IMR-90 (cell line): ENCODE measurements at regions not wholly inside any gene's neighbourhood (a gene's known extent, or its start where the extent isn't known, plus 50 kb on each side); places are given as distances from the start of the nearest gene placed in this dataset.

ENCODE experiments used
- ATAC-seq: fragments of 200-7000 bp; cut with Tn5 transposase; 2 replicates; pipeline ENCODE4 v1.9.1; 2020; ENCODE audit warnings: low read depth, mild to moderate bottlenecking, moderate library complexity
- BruUV-seq: library from RNA; stranded (reverse); fragments of 400-500 nt; replicated peaks from 2 replicates; lab custom pipeline; 2021; lab: Mats Ljungman, UMichigan
- CTCF ChIA-PET: fragments of 300-600 bp; formaldehyde crosslinking; extraction: SDS; loops from one replicate; lab custom pipeline; 2021; ENCODE audit warnings: antibody characterized with exemption; lab: Yijun Ruan, JAX
- POLR2A ChIA-PET: fragments of 300-600 bp; sonication (Branson Sonifier 250); formaldehyde crosslinking; loops from one replicate; lab custom pipeline; 2022; ENCODE audit warnings: antibody characterized with exemption; ENCODE audit not compliant: unreplicated experiment; lab: Charles Lee
- DNase-seq: peaks from one replicate; pipeline ENCODE4 v3.0.0; 2013
- H2AFZ ChIP-seq: replicated peaks from 2 replicates; pipeline ENCODE3; 2013; ENCODE audit warnings: low read length, mild to moderate bottlenecking; ENCODE audit not compliant: poor library complexity
- H2AK5ac ChIP-seq: 2 replicates; pipeline ENCODE4 v1.6.1; 2013; ENCODE audit warnings: low read depth, low read length, inconsistent platforms
- H2AK9ac ChIP-seq: replicated peaks from 2 replicates; pipeline ENCODE3; 2013; ENCODE audit warnings: mild to moderate bottlenecking, low read depth, low read length, moderate library complexity; ENCODE audit not compliant: poor library complexity
- H2BK120ac ChIP-seq: 2 replicates; pipeline ENCODE4 v1.6.1; 2013; ENCODE audit warnings: low read depth, low read length, inconsistent platforms
- H2BK15ac ChIP-seq: 3 replicates; pipeline ENCODE4 v1.6.1; 2013; ENCODE audit warnings: low read depth, low read length, inconsistent platforms
- H2BK20ac ChIP-seq: 2 replicates; pipeline ENCODE4 v1.6.1; 2013; ENCODE audit warnings: low read depth, mild to moderate bottlenecking, inconsistent platforms, low read length, moderate library complexity
- H2BK5ac ChIP-seq: 2 replicates; pipeline ENCODE4 v1.6.1; 2013; ENCODE audit warnings: mild to moderate bottlenecking, low read depth, low read length, inconsistent platforms; ENCODE audit not compliant: poor library complexity, severe bottlenecking
- H3K14ac ChIP-seq: replicated peaks from 2 replicates; pipeline ENCODE4 v1.6.1; 2013; ENCODE audit warnings: low read depth, low read length, inconsistent platforms
- H3K18ac ChIP-seq: 2 replicates; pipeline ENCODE4 v1.6.1; 2013; ENCODE audit warnings: low read depth, low read length, control low read depth
- H3K23ac ChIP-seq: 2 replicates; pipeline ENCODE4 v1.6.1; 2013; ENCODE audit warnings: low read depth, low read length, inconsistent platforms
- H3K27ac ChIP-seq: 2 replicates; pipeline ENCODE4 v1.5.1; 2013; ENCODE audit warnings: mild to moderate bottlenecking, control low read depth, low read length; ENCODE audit not compliant: insufficient read depth
- H3K27me3 ChIP-seq: 2 replicates; pipeline ENCODE4 v1.6.1; 2013; ENCODE audit warnings: low read length; ENCODE audit not compliant: control insufficient read depth, insufficient read depth
- H3K36me3 ChIP-seq: 2 replicates; pipeline ENCODE4 v1.6.1; 2013; ENCODE audit warnings: low read length, mixed read lengths; ENCODE audit not compliant: control insufficient read depth, insufficient read depth
- H3K4ac ChIP-seq: 2 replicates; pipeline ENCODE4 v1.6.1; 2013; ENCODE audit warnings: low read depth, low read length, inconsistent platforms
- H3K4me1 ChIP-seq: 2 replicates; pipeline ENCODE4 v1.6.1; 2013; ENCODE audit warnings: low read length, mixed read lengths; ENCODE audit not compliant: control insufficient read depth, insufficient read depth
- H3K4me2 ChIP-seq: 2 replicates; pipeline ENCODE4 v1.6.1; 2013; ENCODE audit warnings: low read depth, mild to moderate bottlenecking, control low read depth, low read length, moderate library complexity
- H3K4me3 ChIP-seq: 2 replicates; pipeline ENCODE4 v1.5.1; 2013; ENCODE audit warnings: low read depth, mild to moderate bottlenecking, control low read depth, low read length, moderate library complexity; ENCODE audit not compliant: insufficient read depth
- H3K56ac ChIP-seq: 2 replicates; pipeline ENCODE4 v1.6.1; 2013; ENCODE audit warnings: low read length, inconsistent platforms; ENCODE audit not compliant: insufficient read depth; ENCODE audit errors: extremely low read depth
- H3K79me1 ChIP-seq, 2 experiments: 2 replicates each; pipeline ENCODE4 v1.6.1; 2013; ENCODE audit warnings: low read length in 2 of 2, inconsistent platforms in 1 of 2, low read depth in 1 of 2
- H3K9ac ChIP-seq: 2 replicates; pipeline ENCODE4 v1.6.1; 2013; ENCODE audit warnings: low read depth, low read length, control low read depth
- H3K9me1 ChIP-seq: 2 replicates; pipeline ENCODE4 v1.6.1; 2013; ENCODE audit warnings: low read length, inconsistent platforms; ENCODE audit not compliant: insufficient read depth
- H3K9me3 ChIP-seq: 2 replicates; pipeline ENCODE4 v1.6.1; 2013; ENCODE audit warnings: low read length; ENCODE audit not compliant: control insufficient read depth, insufficient read depth
- H4K20me1 ChIP-seq: 2 replicates; pipeline ENCODE4 v1.6.1; 2013; ENCODE audit warnings: low read length, inconsistent platforms; ENCODE audit not compliant: insufficient read depth
- H4K5ac ChIP-seq: 2 replicates; pipeline ENCODE4 v1.6.1; 2013; ENCODE audit warnings: mild to moderate bottlenecking, low read depth, low read length, control low read depth
- H4K8ac ChIP-seq, 2 experiments: 2 replicates each; pipeline ENCODE4 v1.6.1; 2013; ENCODE audit warnings: low read depth in 2 of 2, low read length in 2 of 2, control low read depth in 1 of 2, inconsistent platforms in 1 of 2
- H4K91ac ChIP-seq: 2 replicates; pipeline ENCODE4 v1.6.1; 2013; ENCODE audit warnings: low read depth, low read length, inconsistent platforms; ENCODE audit not compliant: insufficient read depth
- BHLHE40 ChIP-seq: fragments of 150-350 bp; IDR thresholded peaks from 2 replicates; pipeline ENCODE4 v1.6.1; 2016; ENCODE audit warnings: mild to moderate bottlenecking, low read depth, low read length
- CEBPB ChIP-seq: IDR thresholded peaks from 2 replicates; pipeline ENCODE4 v1.6.1; 2012; ENCODE audit warnings: low read depth, low read length, improper control_type of control experiment
- CHD1 ChIP-seq: IDR thresholded peaks from 2 replicates; pipeline ENCODE4 v1.6.1; 2012; ENCODE audit warnings: low read depth, low read length, improper control_type of control experiment
- CTCF ChIP-seq: conservative IDR thresholded peaks from 2 replicates; pipeline ENCODE4 v1.5.1; 2012; ENCODE audit warnings: mild to moderate bottlenecking, low read depth, low read length, improper control_type of control experiment
- FOS ChIP-seq: fragments of 150-350 bp; IDR thresholded peaks from 2 replicates; pipeline ENCODE4 v1.6.1; 2016; ENCODE audit warnings: low read depth, low read length
- MAFK ChIP-seq: IDR thresholded peaks from 2 replicates; pipeline ENCODE4 v1.6.1; 2012; ENCODE audit warnings: low read depth, low read length, improper control_type of control experiment
- MAZ ChIP-seq: IDR thresholded peaks from 2 replicates; pipeline ENCODE4 v1.6.1; 2012; ENCODE audit warnings: low read depth, mild to moderate bottlenecking, low read length, improper control_type of control experiment, moderate library complexity, borderline replicate concordance
- MXI1 ChIP-seq: IDR thresholded peaks from 2 replicates; pipeline ENCODE4 v1.6.1; 2012; ENCODE audit warnings: low read depth, mild to moderate bottlenecking, low read length, moderate library complexity, borderline replicate concordance
- NFE2L2 ChIP-seq: fragments of 150-350 bp; IDR thresholded peaks from 2 replicates; pipeline ENCODE4 v1.6.1; 2016; ENCODE audit warnings: low read depth, mild to moderate bottlenecking, low read length
- POLR2A ChIP-seq: IDR thresholded peaks from 2 replicates; pipeline ENCODE4 v1.6.1; 2012; ENCODE audit warnings: mild to moderate bottlenecking, low read depth, low read length
- RFX5 ChIP-seq: IDR thresholded peaks from 2 replicates; pipeline ENCODE4 v1.8.0; 2012; ENCODE audit warnings: low read depth, mild to moderate bottlenecking, low read length, moderate library complexity
- SMC3 ChIP-seq: fragments of 150-350 bp; IDR thresholded peaks from 2 replicates; pipeline ENCODE4 v1.6.1; 2016; ENCODE audit warnings: low read depth, mild to moderate bottlenecking, antibody characterized with exemption, low read length, moderate library complexity
- WGBS, 2 experiments: methylation state at CpG; one replicate each; pipeline versions ENCODE4 v1.1.5 to v1.1.7; 2013; ENCODE audit warnings: missing lambda C conversion rate in 2 of 2; ENCODE audit not compliant: insufficient read length in 1 of 2; ENCODE audit errors: extremely low coverage in 2 of 2; 5-methylcytosine and 5-hydroxymethylcytosine counted together
- dilution Hi-C: fragments of 300-500 bp; cut with HindIII; formaldehyde crosslinking; loops from one replicate; pipeline ENCODE4 v1.14.3; 2018; ENCODE audit warnings: low sequenced_read_pairs; ENCODE audit not compliant: unreplicated experiment
- in situ Hi-C: fragments of 300-500 bp; cut with MboI; formaldehyde crosslinking; loops from 3 replicates; pipeline ENCODE4 v1.14.3; 2019; ENCODE audit warnings: low sequenced_read_pairs, inconsistent platforms, mixed read lengths
- intact Hi-C: fragments of 100-400 bp; cut with micrococcal nuclease; formaldehyde crosslinking; loops from 2 replicates; pipeline ENCODE4 v1.10.0; 2022
- TF ChIP-seq, protein P1 (sequence below): fragments of 150-350 bp; IDR thresholded peaks from 2 replicates; pipeline ENCODE4 v1.6.1; 2016; ENCODE audit warnings: low read depth, mild to moderate bottlenecking, low read length, moderate library complexity, borderline replicate concordance
- TF ChIP-seq, protein P2 (sequence below): fragments of 150-350 bp; IDR thresholded peaks from 2 replicates; pipeline ENCODE4 v1.6.1; 2017; ENCODE audit warnings: mild to moderate bottlenecking, antibody characterized with exemption, low read length, low read depth

GRCh38 chr10:4316161-4316810 is 509.7 kb upstream of the AKR1E2 start:
- Histone ChIP-seq H3K27me3 (no peaks in the 10 kb centered on the region), H4K8ac (peak overlapping the region; percentile 53 to 83), H2AK9ac (no peak overlapping the region), H3K9me1 (no peaks in the 10 kb centered on the region; the same call in 1 of the 2 replicates), H3K9ac (0 out of 2 replicates have a peak overlapping the region, but pooled peaks have one; percentile 10), H2BK20ac (peak overlapping the region; percentile 75), H2BK120ac (peak overlapping the region; percentile 82), H3K9me3 (no peaks in the 10 kb centered on the region), H2BK5ac (peak overlapping the region; percentile 30), H3K56ac (no peak overlapping the region), H3K4ac (peak overlapping the region; percentile 87), H4K20me1 (no peaks in the 10 kb centered on the region), H2AFZ (peak overlapping the region; percentile 83), H2BK15ac (peak overlapping the region; percentile 36; the same call in 1 of the 3 replicates), H4K91ac (peak overlapping the region; percentile 79), H3K14ac (peak overlapping the region; percentile 61), H3K18ac (peak overlapping the region; percentile 18; the same call in 1 of the 2 replicates), H2AK5ac (peak overlapping the region; percentile 47), H3K27ac (peak overlapping the region; percentile 1), H3K4me1 (no peaks in the 10 kb centered on the region), H3K36me3 (no peaks in the 10 kb centered on the region), H3K23ac (no peak overlapping the region; the same call in 1 of the 2 replicates), H3K4me2 (peak overlapping the region; percentile 74), H4K5ac (peak overlapping the region; percentile 10; the same call in 1 of the 2 replicates), H3K4me3 (no peak overlapping the region; the same call in 1 of the 2 replicates), H3K79me1 (no peaks in the 10 kb centered on the region)
- dilution Hi-C loops (no loop called here), intact Hi-C loops (no loop called here), in situ Hi-C loops (no loop called here)
- ChIA-PET CTCF (interaction anchor here (0.6 to 2.0 kb wide), 4 partner anchors 15 to 132 kb away, joined by 3 to 6 read pairs (median 3); no protein-coding TSS in a partner anchor), POLR2A (no interaction called here)
- BruUV-seq: no TSS peak
- ATAC-seq (peak; percentile 77), DNase-seq (peak; percentile 89)
- 32% methylated on average over 12 of the region's 13 CpGs; no CpG with 5 or more reads in 1 of the 2 experiments for WGBS, 2 experiments
- TF ChIP-seq MAFK: no peak
- TF ChIP-seq CHD1: no peak
- peak; percentile 43; the same call in 1 of the 2 replicates for TF ChIP-seq RFX5
- TF ChIP-seq CEBPB: no peak
- TF ChIP-seq BHLHE40: 0 out of 2 replicates have a peak, but pooled peaks have one; percentile 11
- no peak for TF ChIP-seq POLR2A
- no peak for TF ChIP-seq SMC3
- no peak for TF ChIP-seq NFE2L2
- TF ChIP-seq MAZ: no peak
- no peak for TF ChIP-seq MXI1
- TF ChIP-seq, protein P1, sequence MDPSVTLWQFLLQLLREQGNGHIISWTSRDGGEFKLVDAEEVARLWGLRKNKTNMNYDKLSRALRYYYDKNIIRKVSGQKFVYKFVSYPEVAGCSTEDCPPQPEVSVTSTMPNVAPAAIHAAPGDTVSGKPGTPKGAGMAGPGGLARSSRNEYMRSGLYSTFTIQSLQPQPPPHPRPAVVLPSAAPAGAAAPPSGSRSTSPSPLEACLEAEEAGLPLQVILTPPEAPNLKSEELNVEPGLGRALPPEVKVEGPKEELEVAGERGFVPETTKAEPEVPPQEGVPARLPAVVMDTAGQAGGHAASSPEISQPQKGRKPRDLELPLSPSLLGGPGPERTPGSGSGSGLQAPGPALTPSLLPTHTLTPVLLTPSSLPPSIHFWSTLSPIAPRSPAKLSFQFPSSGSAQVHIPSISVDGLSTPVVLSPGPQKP: no peak
- TF ChIP-seq CTCF: peak; percentile 29; the same call in 1 of the 2 replicates
- TF ChIP-seq, protein P2, sequence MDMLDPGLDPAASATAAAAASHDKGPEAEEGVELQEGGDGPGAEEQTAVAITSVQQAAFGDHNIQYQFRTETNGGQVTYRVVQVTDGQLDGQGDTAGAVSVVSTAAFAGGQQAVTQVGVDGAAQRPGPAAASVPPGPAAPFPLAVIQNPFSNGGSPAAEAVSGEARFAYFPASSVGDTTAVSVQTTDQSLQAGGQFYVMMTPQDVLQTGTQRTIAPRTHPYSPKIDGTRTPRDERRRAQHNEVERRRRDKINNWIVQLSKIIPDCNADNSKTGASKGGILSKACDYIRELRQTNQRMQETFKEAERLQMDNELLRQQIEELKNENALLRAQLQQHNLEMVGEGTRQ: peak; percentile 36; the same call in 1 of the 2 replicates
- peak; percentile 41; the same call in 1 of the 2 replicates for TF ChIP-seq FOS
